Glutamatergic neuron (in vitro differentiated cells): ENCODE measurements at regions not wholly inside any gene's neighbourhood (a gene's known extent, or its start where the extent isn't known, plus 50 kb on each side); places are given as distances from the start of the nearest gene placed in this dataset.
A peak's percentile ranks its signal among the peaks of the same experiment; 100 is the strongest.

ENCODE experiments used
- DNase-seq: peaks from one replicate; pipeline ENCODE4 v3.0.0; 2022
- H3K27ac Mint-ChIP-seq: one replicate; pipeline ENCODE4 v1.8.0; 2020; ENCODE audit warnings: mild to moderate bottlenecking, mixed read lengths, inconsistent platforms; ENCODE audit not compliant: unreplicated experiment
- H3K27me3 Mint-ChIP-seq: one replicate; pipeline ENCODE4 v1.8.0; 2020; ENCODE audit warnings: mild to moderate bottlenecking, moderate library complexity, mixed read lengths, inconsistent platforms; ENCODE audit not compliant: unreplicated experiment
- H3K36me3 Mint-ChIP-seq: one replicate; pipeline ENCODE4 v1.8.0; 2020; ENCODE audit warnings: mild to moderate bottlenecking, mixed read lengths, inconsistent platforms; ENCODE audit not compliant: unreplicated experiment
- H3K4me1 Mint-ChIP-seq: one replicate; pipeline ENCODE4 v1.8.0; 2020; ENCODE audit warnings: mild to moderate bottlenecking, low read depth, mixed read lengths, inconsistent platforms; ENCODE audit not compliant: unreplicated experiment
- H3K4me3 Mint-ChIP-seq: one replicate; pipeline ENCODE4 v1.8.0; 2020; ENCODE audit warnings: mild to moderate bottlenecking, mixed read lengths, inconsistent platforms; ENCODE audit not compliant: unreplicated experiment
- H3K9me3 Mint-ChIP-seq: one replicate; pipeline ENCODE4 v1.8.0; 2020; ENCODE audit warnings: mild to moderate bottlenecking, moderate library complexity, mixed read lengths, inconsistent platforms; ENCODE audit not compliant: unreplicated experiment
- TF ChIP-seq, protein P1 (sequence below): fragments of 200-600 bp; sonication (generic); IDR thresholded peaks from one replicate; pipeline ENCODE4 v1.5.0; 2021; ENCODE audit not compliant: partially characterized antibody, unreplicated experiment

DNA sequence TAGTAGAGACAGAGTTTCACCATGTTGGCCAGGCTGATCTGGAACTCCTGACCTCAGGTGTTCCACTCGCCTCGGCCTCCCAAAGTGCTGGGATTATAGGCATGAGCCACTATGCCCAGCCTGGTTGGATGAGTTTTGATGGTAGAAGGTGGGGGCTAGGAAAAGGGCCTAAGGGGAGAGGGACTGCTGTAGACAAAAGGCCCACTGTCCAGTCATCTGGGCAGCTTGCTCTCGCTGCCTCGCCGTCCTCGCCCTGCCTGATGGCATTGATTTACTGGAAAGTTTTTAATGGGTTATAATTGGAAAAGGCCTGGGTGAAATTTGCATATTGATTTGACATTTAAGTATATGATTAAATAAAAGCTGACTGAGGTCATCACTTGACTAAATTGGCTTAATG lies 175.1 kb upstream of the CSF3R start:
- H3K4me3 Mint-ChIP-seq = no peak overlapping the region
- H3K9me3 Mint-ChIP-seq = peaks cover 13% of the 10 kb centered on the region

GRCh38 chr1:36656838-36657237 lies 174.1 kb upstream of the CSF3R start:
- peaks cover 9% of the 10 kb centered on the region for H3K27me3 Mint-ChIP-seq
- H3K27ac Mint-ChIP-seq = no peak overlapping the region
- TF ChIP-seq, protein P1, sequence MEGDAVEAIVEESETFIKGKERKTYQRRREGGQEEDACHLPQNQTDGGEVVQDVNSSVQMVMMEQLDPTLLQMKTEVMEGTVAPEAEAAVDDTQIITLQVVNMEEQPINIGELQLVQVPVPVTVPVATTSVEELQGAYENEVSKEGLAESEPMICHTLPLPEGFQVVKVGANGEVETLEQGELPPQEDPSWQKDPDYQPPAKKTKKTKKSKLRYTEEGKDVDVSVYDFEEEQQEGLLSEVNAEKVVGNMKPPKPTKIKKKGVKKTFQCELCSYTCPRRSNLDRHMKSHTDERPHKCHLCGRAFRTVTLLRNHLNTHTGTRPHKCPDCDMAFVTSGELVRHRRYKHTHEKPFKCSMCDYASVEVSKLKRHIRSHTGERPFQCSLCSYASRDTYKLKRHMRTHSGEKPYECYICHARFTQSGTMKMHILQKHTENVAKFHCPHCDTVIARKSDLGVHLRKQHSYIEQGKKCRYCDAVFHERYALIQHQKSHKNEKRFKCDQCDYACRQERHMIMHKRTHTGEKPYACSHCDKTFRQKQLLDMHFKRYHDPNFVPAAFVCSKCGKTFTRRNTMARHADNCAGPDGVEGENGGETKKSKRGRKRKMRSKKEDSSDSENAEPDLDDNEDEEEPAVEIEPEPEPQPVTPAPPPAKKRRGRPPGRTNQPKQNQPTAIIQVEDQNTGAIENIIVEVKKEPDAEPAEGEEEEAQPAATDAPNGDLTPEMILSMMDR = no peak
- no peak for DNase-seq
- peak overlapping the region; percentile 12 for H3K4me3 Mint-ChIP-seq
- peaks cover 11% of the 10 kb centered on the region for H3K9me3 Mint-ChIP-seq
- peaks cover 11% of the 10 kb centered on the region for H3K4me1 Mint-ChIP-seq
- peaks cover 6% of the 10 kb centered on the region for H3K36me3 Mint-ChIP-seq

More for the DNA sequence above, 175.1 kb upstream of the CSF3R start:
- Mint-ChIP-seq H3K27me3 (peaks cover 9% of the 10 kb centered on the region), H3K4me1 (peaks cover 11% of the 10 kb centered on the region), H3K27ac (no peak overlapping the region), H3K36me3 (peaks cover 6% of the 10 kb centered on the region)
- TF ChIP-seq, protein P1 = no peak
- no peak for DNase-seq

GRCh38 chr1:36656271-36656670 lies 173.6 kb upstream of the CSF3R start:
- H3K36me3 Mint-ChIP-seq = peaks cover 6% of the 10 kb centered on the region
- H3K27ac Mint-ChIP-seq = no peak overlapping the region
- peaks cover 11% of the 10 kb centered on the region for H3K9me3 Mint-ChIP-seq
- peaks cover 11% of the 10 kb centered on the region for H3K4me1 Mint-ChIP-seq
- no peak overlapping the region for H3K4me3 Mint-ChIP-seq
- no peak for DNase-seq
- TF ChIP-seq, protein P1 = no peak
- H3K27me3 Mint-ChIP-seq = peaks cover 9% of the 10 kb centered on the region

DNA sequence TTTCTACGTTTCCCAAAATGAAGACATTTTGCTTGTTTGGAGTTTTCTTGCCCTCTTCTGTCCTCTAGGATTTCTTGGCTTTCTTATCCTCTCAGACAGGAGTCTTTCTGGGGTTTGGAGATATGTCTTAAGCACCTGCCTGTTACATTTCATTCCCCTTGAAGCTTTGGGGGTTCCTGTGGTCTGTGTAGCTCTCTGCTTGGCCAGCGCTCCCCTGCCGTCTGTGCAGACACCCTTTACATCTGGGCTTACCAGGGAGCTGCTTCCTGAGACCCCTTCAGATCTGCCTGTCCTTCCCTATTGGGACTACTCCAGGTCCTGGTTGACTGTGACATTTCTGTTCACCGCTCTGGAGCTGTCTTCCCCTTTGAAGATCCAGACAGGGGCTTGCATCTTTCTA lies 171.9 kb upstream of the CSF3R start:
- DNase-seq = no peak
- H3K4me3 Mint-ChIP-seq = no peak overlapping the region
- peaks cover 9% of the 10 kb centered on the region for H3K27me3 Mint-ChIP-seq
- peaks cover 8% of the 10 kb centered on the region for H3K9me3 Mint-ChIP-seq
- TF ChIP-seq, protein P1 = no peak
- H3K4me1 Mint-ChIP-seq = peaks cover 10% of the 10 kb centered on the region
- H3K36me3 Mint-ChIP-seq = peaks cover 3% of the 10 kb centered on the region
- no peak overlapping the region for H3K27ac Mint-ChIP-seq

DNA sequence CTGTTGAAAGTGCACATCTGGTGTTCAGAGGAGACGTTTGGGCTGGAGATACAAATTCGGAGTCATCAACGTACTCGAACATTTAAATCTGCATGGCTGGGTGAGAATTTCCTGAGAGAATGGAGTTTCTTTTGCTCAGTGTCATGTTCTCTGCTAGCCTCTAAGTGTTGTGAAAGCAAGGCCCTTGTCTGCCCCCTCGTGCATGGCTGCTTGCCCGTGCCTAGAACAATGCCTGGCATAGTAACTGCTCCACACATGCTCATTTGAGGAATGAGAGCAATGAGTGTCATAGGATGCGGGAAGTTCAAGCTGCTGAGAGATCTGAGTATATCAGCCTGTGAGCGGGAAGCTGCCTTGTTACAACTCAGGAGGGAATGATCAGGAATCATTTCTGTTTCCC lies 171.1 kb upstream of the CSF3R start:
- H3K36me3 Mint-ChIP-seq = no peaks in the 10 kb centered on the region
- H3K4me1 Mint-ChIP-seq = peaks cover 5% of the 10 kb centered on the region
- TF ChIP-seq, protein P1 = no peak
- peaks cover 6% of the 10 kb centered on the region for H3K27me3 Mint-ChIP-seq
- no peak overlapping the region for H3K4me3 Mint-ChIP-seq
- no peak for DNase-seq
- H3K9me3 Mint-ChIP-seq = peaks cover 1% of the 10 kb centered on the region
- no peak overlapping the region for H3K27ac Mint-ChIP-seq
